ENCODE measurements at regions not wholly inside any gene's neighbourhood (a gene's known extent, or its start where the extent isn't known, plus 50 kb on each side); places are given as distances from the start of the nearest gene placed in this dataset.
A peak's percentile ranks its signal among the peaks of the same experiment; 100 is the strongest.

DNA sequence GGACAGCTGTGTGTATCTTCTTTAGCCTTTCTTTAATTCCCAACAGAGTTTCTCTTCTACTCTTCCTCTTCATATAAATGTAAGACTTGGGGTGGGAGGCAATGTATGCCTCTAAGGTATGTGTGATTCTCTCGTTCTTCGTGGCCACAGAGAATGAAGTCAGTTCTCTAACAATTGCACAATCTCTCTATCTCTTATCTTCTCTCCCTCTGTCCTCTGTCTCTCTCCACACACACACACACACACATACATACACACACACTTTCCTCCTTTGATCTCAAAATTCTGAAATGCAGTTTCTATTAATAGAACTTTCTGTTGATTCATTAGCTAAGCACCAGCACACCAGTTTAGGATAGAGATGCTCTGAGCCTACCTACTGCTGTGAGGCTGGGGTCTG, 615.7 kb upstream of the SALL1 start:
- DNase-seq (peak; percentile 13), ATAC-seq (ENCODE audit: low read depth) (no peak)
- Histone ChIP-seq H3K4me2 (ENCODE audit: low read depth, low read length) (no peak overlapping the region), H3K14ac (replicated peaks; ENCODE audit: low read depth, low read length) (no peak overlapping the region), H2BK15ac (ENCODE audit: low read depth, low read length) (no peak overlapping the region), H3K36me3 (ENCODE audit: control insufficient read depth, insufficient read depth, low read length) (no peaks in the 10 kb centered on the region), H3K9ac (ENCODE audit: low read depth, low read length) (no peak overlapping the region), H3K4ac (ENCODE audit: low read depth, low read length) (no peak overlapping the region), H2AFZ (replicated peaks; ENCODE audit: low read length, poor library complexity) (no peak overlapping the region), H3K56ac (ENCODE audit: extremely low read depth, insufficient read depth, low read length) (no peak overlapping the region), H3K9me3 (ENCODE audit: control insufficient read depth, insufficient read depth, low read length) (no peaks in the 10 kb centered on the region), H2AK5ac (ENCODE audit: low read depth, low read length) (no peak overlapping the region), H3K79me1 (ENCODE audit: low read depth in 1 of 2, low read length in 2 of 2) (no peaks in the 10 kb centered on the region), H4K91ac (ENCODE audit: insufficient read depth, low read depth, low read length) (no peak overlapping the region), H2BK20ac (ENCODE audit: low read depth, low read length) (no peak overlapping the region), H2BK5ac (ENCODE audit: low read depth, low read length, poor library complexity, severe bottlenecking) (no peak overlapping the region), H2BK120ac (ENCODE audit: low read depth, low read length) (0 out of 2 replicates have a peak overlapping the region, but pooled peaks have one; percentile 11), H3K9me1 (ENCODE audit: insufficient read depth, low read length) (no peaks in the 10 kb centered on the region), H3K23ac (ENCODE audit: low read depth, low read length) (no peak overlapping the region), H2AK9ac (replicated peaks; ENCODE audit: low read depth, low read length, poor library complexity) (no peak overlapping the region), H4K20me1 (ENCODE audit: insufficient read depth, low read length) (no peaks in the 10 kb centered on the region), H3K18ac (ENCODE audit: low read depth, low read length) (no peak overlapping the region), H3K4me1 (ENCODE audit: control insufficient read depth, insufficient read depth, low read length) (no peaks in the 10 kb centered on the region), H4K8ac (ENCODE audit: low read depth in 2 of 2, low read length in 2 of 2) (no peak overlapping the region), H3K4me3 (ENCODE audit: insufficient read depth, low read depth, low read length) (no peak overlapping the region), H3K27me3 (ENCODE audit: control insufficient read depth, insufficient read depth, low read length) (no peaks in the 10 kb centered on the region), H4K5ac (ENCODE audit: low read depth, low read length) (no peak overlapping the region), H3K27ac (ENCODE audit: insufficient read depth, low read length) (no peak overlapping the region)
- WGBS, 2 experiments (ENCODE audit: extremely low coverage in 2 of 2, insufficient read length in 1 of 2): no CpG with 5 or more reads among the region's 2 CpGs
- TF ChIP-seq BHLHE40 (IDR thresholded peaks at IDR 0.05; ENCODE audit: low read depth, low read length) (no peak), POLR2A (IDR thresholded peaks at IDR 0.05; ENCODE audit: low read depth, low read length) (no peak), CEBPB (IDR thresholded peaks at IDR 0.05; ENCODE audit: low read depth, low read length) (peak; percentile 77)
- no TSS peak for BruUV-seq (replicated peaks)
- dilution Hi-C loops (cut with HindIII; ENCODE audit: low sequenced_read_pairs, unreplicated experiment) (no loop called here), in situ Hi-C loops (cut with MboI; ENCODE audit: low sequenced_read_pairs) (no loop called here), intact Hi-C loops (cut with micrococcal nuclease) (no loop called here)
- CTCF ChIA-PET: no interaction called here
- POLR2A ChIA-PET (ENCODE audit: unreplicated experiment): no interaction called here

Data from IMR-90 (cell line).